ENCODE measurements at regions not wholly inside any gene's neighbourhood (a gene's known extent, or its start where the extent isn't known, plus 50 kb on each side); places are given as distances from the start of the nearest gene placed in this dataset.
"Not testable (repeated sequence)": the region's sequence is repeated elsewhere in the genome, so short reads cannot be mapped to it uniquely, and the experiment has no call there.

DNA sequence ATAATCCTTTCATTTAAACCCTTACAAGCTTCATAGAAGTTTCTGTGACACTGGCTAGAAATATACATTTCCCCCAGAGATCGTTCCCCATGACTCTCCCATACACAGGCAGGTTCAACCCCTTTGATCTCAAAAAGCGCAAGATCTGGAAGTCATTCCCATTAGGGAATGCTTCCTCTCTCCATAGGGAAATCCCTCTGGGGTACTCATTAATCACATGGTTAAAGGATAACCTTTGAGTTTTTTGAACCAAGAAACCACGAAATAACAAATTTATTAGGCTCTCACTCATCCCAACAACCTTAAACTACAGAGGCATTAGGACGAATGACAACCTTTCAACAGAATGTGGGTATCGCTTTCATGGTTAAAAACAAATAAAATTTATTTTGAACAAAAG lies 211.9 kb upstream of the PRICKLE2 start:
- no peak for DNase-seq (ENCODE audit: low spot score in 2 of 2)
- Histone ChIP-seq H3K27ac (no peak overlapping the region), H3K27me3 (no peaks in the 10 kb centered on the region), H3K36me3 (no peaks in the 10 kb centered on the region), H3K4me1 (peaks cover 3% of the 10 kb centered on the region), H3K4me3 (no peak overlapping the region), H3K9me3 (no peaks in the 10 kb centered on the region)
- WGBS = 87% methylated on average over 5 of the region's 5 CpGs
- TF ChIP-seq POLR2AphosphoS5 (IDR thresholded peaks at IDR 0.05) = no peak
- TF ChIP-seq EP300 (IDR thresholded peaks at IDR 0.05) = no peak
- no peak for TF ChIP-seq POLR2A (IDR thresholded peaks at IDR 0.05)
- TF ChIP-seq, protein P1, sequence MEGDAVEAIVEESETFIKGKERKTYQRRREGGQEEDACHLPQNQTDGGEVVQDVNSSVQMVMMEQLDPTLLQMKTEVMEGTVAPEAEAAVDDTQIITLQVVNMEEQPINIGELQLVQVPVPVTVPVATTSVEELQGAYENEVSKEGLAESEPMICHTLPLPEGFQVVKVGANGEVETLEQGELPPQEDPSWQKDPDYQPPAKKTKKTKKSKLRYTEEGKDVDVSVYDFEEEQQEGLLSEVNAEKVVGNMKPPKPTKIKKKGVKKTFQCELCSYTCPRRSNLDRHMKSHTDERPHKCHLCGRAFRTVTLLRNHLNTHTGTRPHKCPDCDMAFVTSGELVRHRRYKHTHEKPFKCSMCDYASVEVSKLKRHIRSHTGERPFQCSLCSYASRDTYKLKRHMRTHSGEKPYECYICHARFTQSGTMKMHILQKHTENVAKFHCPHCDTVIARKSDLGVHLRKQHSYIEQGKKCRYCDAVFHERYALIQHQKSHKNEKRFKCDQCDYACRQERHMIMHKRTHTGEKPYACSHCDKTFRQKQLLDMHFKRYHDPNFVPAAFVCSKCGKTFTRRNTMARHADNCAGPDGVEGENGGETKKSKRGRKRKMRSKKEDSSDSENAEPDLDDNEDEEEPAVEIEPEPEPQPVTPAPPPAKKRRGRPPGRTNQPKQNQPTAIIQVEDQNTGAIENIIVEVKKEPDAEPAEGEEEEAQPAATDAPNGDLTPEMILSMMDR (IDR thresholded peaks at IDR 0.05) = no peak

DNA sequence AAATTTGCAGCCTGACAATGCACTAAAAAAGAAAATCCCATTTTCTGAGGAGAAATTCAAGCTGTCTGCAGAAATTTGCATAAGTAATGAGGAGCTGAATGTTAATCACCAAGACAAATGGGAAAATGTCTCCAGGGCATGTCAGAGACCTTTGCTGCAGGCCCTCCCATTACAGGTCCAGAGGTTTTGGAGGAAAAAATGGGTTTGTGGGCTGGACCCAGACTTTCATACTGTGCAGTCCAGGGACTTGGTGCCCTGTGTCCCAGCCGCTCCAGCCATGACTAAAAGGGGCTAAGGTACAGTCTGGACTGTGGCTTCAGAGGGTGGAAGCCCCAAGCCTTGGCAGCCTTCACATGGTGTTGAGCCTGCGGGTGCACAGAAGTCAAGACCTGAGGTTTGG lies 209.8 kb upstream of the PRICKLE2 start:
- H3K4me1 ChIP-seq; DNase-seq (ENCODE audit: low spot score in 2 of 2); H3K36me3 ChIP-seq; H3K4me3 ChIP-seq; H3K9me3 ChIP-seq; H3K27me3 ChIP-seq; H3K27ac ChIP-seq: not testable (repeated sequence)
- 100% methylated on average over 1 of the region's 2 CpGs for WGBS

DNA sequence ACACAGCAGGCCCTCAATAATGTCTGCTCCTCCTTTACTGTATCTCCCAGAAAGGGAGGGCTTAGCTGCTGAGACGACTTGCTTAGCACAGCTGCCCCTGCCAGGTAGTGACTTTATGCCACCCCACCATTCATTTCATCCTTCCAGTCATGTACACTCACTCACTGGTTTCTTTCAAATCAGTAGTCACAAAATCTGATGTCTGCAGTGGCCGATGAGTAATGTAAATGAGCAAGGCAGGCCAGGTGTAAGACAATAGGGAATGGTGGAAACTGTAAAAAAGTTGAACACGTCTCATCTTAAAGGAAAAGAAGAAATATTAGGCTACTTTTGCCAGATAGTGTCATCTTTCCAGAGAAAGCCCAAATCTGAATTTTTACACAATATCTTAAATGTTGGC lies 207.6 kb upstream of the PRICKLE2 start:
- no peak overlapping the region for H3K4me3 ChIP-seq
- no peaks in the 10 kb centered on the region for H3K36me3 ChIP-seq
- H3K27ac ChIP-seq = no peak overlapping the region
- 96% methylated on average over 3 of the region's 3 CpGs for WGBS
- H3K4me1 ChIP-seq = no peaks in the 10 kb centered on the region
- TF ChIP-seq EP300 (IDR thresholded peaks at IDR 0.05) = no peak
- no peak for TF ChIP-seq POLR2AphosphoS5 (IDR thresholded peaks at IDR 0.05)
- TF ChIP-seq, protein P1 (IDR thresholded peaks at IDR 0.05) = no peak
- TF ChIP-seq POLR2A (IDR thresholded peaks at IDR 0.05) = no peak
- H3K9me3 ChIP-seq = no peaks in the 10 kb centered on the region
- no peak for DNase-seq (ENCODE audit: low spot score in 2 of 2)
- H3K27me3 ChIP-seq = no peaks in the 10 kb centered on the region

GRCh38 chr3:64431526-64432091 lies 206.3 kb upstream of the PRICKLE2 start:
- no peaks in the 10 kb centered on the region for H3K27me3 ChIP-seq
- TF ChIP-seq POLR2AphosphoS5 (IDR thresholded peaks at IDR 0.05) (no peak), EP300 (IDR thresholded peaks at IDR 0.05) (no peak), POLR2A (IDR thresholded peaks at IDR 0.05) (no peak)
- TF ChIP-seq, protein P1 (IDR thresholded peaks at IDR 0.05) = no peak
- no peaks in the 10 kb centered on the region for H3K4me1 ChIP-seq
- no peak overlapping the region for H3K4me3 ChIP-seq
- WGBS = 52% methylated on average over 6 of the region's 6 CpGs
- DNase-seq (ENCODE audit: low spot score in 2 of 2) = no peak
- no peak overlapping the region for H3K27ac ChIP-seq
- H3K9me3 ChIP-seq = no peaks in the 10 kb centered on the region
- no peaks in the 10 kb centered on the region for H3K36me3 ChIP-seq

DNA sequence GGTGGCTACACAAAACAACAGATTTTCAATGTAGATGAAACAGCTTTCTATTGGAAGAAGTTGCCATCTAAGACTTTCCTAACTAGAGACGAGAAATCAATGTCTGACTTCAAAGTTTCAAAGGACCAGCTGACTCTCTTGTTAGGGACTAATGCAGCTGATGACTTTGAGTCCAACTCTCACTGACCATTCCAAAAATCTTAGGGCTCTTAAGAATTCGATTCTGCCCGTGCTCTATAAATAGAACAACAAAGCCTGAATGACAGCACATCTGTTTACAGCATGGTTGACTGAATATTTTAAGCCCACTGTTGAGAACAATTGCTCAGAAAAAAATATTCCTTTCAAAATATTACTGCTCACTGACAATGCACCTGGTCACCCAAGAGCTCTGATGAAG lies 202.4 kb upstream of the PRICKLE2 start:
- Histone ChIP-seq H3K36me3 (no peaks in the 10 kb centered on the region), H3K9me3 (no peaks in the 10 kb centered on the region), H3K4me1 (no peaks in the 10 kb centered on the region), H3K27me3 (no peaks in the 10 kb centered on the region), H3K4me3 (no peak overlapping the region), H3K27ac (no peak overlapping the region)
- 70% methylated on average over 3 of the region's 3 CpGs for WGBS
- DNase-seq (ENCODE audit: low spot score in 2 of 2) = no peak
- TF ChIP-seq POLR2AphosphoS5 (IDR thresholded peaks at IDR 0.05) (no peak), POLR2A (IDR thresholded peaks at IDR 0.05) (no peak), EP300 (IDR thresholded peaks at IDR 0.05) (no peak)
- TF ChIP-seq, protein P1 (IDR thresholded peaks at IDR 0.05) = no peak

- 78% methylated on average over 3 of the region's 3 CpGs for WGBS
Measured at GRCh38 chr3:64426551-64426950, 201.3 kb upstream of the PRICKLE2 start.

More at GRCh38 chr3:64426551-64426950, 201.3 kb upstream of the PRICKLE2 start:
- Histone ChIP-seq H3K4me3 (no peak overlapping the region), H3K4me1 (no peaks in the 10 kb centered on the region), H3K27me3 (no peaks in the 10 kb centered on the region), H3K27ac (no peak overlapping the region), H3K9me3 (no peaks in the 10 kb centered on the region), H3K36me3 (no peaks in the 10 kb centered on the region)
- TF ChIP-seq EP300 (IDR thresholded peaks at IDR 0.05) = no peak
- no peak for TF ChIP-seq POLR2A (IDR thresholded peaks at IDR 0.05)
- TF ChIP-seq, protein P1 (IDR thresholded peaks at IDR 0.05) = no peak
- TF ChIP-seq POLR2AphosphoS5 (IDR thresholded peaks at IDR 0.05) = no peak
- no peak for DNase-seq (ENCODE audit: low spot score in 2 of 2)
